Transverse colon (tissue), 4 donors: ENCODE measurements at regions not wholly inside any gene's neighbourhood (a gene's known extent, or its start where the extent isn't known, plus 50 kb on each side); places are given as distances from the start of the nearest gene placed in this dataset.

ENCODE experiments used
- DNase-seq: peaks from one replicate; pipeline ENCODE4 v3.0.0-alpha.2; 2019
- H3K27ac ChIP-seq, 4 donors: fragments of 200-600 bp; sonication (generic); 2 replicates each; pipeline ENCODE4 v1.5.1; 2016 to 2018; ENCODE audit warnings: inconsistent platforms in 4 of 4
- H3K27me3 ChIP-seq: fragments of 200-600 bp; sonication (generic); 2 replicates; pipeline ENCODE4 v1.5.1; 2017; ENCODE audit warnings: inconsistent platforms
- H3K36me3 ChIP-seq, 4 donors: fragments of 200-600 bp; sonication (generic); 2 replicates each; pipeline ENCODE4 v1.5.1; 2017 to 2019; ENCODE audit warnings: inconsistent platforms in 4 of 4
- H3K4me1 ChIP-seq, 4 donors: fragments of 200-600 bp; sonication (generic); 2 replicates each; pipeline ENCODE4 v1.5.1; 2017 to 2020; ENCODE audit warnings: inconsistent platforms in 4 of 4
- H3K4me3 ChIP-seq, 4 donors: fragments of 200-600 bp; sonication (generic); 1 replicate in 1 of 4; 2 replicates in 3 of 4; pipeline versions ENCODE4 v1.5.1 to v1.6.1; 2017 to 2019; ENCODE audit warnings: inconsistent platforms in 4 of 4
- H3K9me3 ChIP-seq, 2 donors: fragments of 200-600 bp; sonication (generic); 2 replicates each; pipeline ENCODE4 v1.5.1; 2017 to 2019; ENCODE audit warnings: inconsistent platforms in 2 of 2
- EP300 ChIP-seq: sonication (generic); formaldehyde crosslinking; IDR thresholded peaks from one replicate; pipeline ENCODE4 v1.6.1; 2017; ENCODE audit warnings: antibody characterized with exemption, low read depth
- POLR2A ChIP-seq: fragments of 450-650 bp; IDR thresholded peaks from one replicate; pipeline ENCODE4 v1.6.1; 2016; ENCODE audit warnings: antibody characterized with exemption, mild to moderate bottlenecking, moderate library complexity
- POLR2AphosphoS5 ChIP-seq, 3 donors: sonication (generic); formaldehyde crosslinking; IDR thresholded peaks; one replicate each; pipeline ENCODE4 v1.6.1; 2016; ENCODE audit warnings: antibody characterized with exemption in 3 of 3
- WGBS, 2 donors: methylation state at CpG; one replicate each; pipeline ENCODE4 v1.1.5; 2018; ENCODE audit warnings: low coverage in 1 of 2; 5-methylcytosine and 5-hydroxymethylcytosine counted together
- in situ Hi-C, 4 donors: fragments of 200-750 bp; cut with MboI; loops; one replicate each; pipeline versions ENCODE4 v1.15.0 to v1.15.1; 2017; ENCODE audit warnings: low sequenced_read_pairs in 3 of 4, low pct_ligation_motif_present in 1 of 4, low pct_unique_long_range_greater_than_20kb in 1 of 4
- intact Hi-C: fragments of 100-400 bp; cut with DNase I; formaldehyde crosslinking; loops from one replicate; pipeline ENCODE4 v1.15.1; 2023; ENCODE audit warnings: low total_unique reads
- TF ChIP-seq, protein P1 (sequence below), 5 experiments: fragments of 200-600 bp in 3 of 5; fragments of 450-650 bp in 2 of 5; sonication (generic) in 3 of 5; IDR thresholded peaks; 1 replicate in 2 of 5; 2 replicates in 3 of 5; pipeline ENCODE4 v1.5.1; 2016 to 2017; ENCODE audit warnings: antibody characterized with exemption in 5 of 5, inconsistent platforms in 3 of 5, mild to moderate bottlenecking in 2 of 5, moderate library complexity in 1 of 5

DNA sequence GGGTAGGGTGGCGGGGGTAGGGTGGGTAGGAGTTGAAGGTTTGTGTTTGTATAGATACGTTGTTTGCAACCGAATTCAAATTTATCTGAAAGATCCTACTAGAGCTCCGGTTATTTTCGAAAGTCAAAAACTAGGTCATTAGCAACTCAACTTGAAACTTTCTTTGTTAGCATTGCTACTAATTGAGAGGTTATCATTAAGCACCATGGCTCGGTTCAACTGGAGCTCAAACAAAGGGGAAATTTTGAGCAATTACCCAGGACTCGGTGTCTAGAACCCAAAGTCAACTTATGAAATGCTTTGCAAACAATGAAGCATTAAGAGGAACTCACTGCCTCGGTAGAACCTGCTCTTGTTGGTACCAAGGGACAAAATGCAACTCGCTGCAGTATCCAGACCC, 207.7 kb downstream of the BCAT1 start:
- 79 to 82% methylated on average over 9 of the region's 9 CpGs for WGBS, 2 donors
- in situ Hi-C loops: no loop called here
- DNase-seq: no peak

DNA sequence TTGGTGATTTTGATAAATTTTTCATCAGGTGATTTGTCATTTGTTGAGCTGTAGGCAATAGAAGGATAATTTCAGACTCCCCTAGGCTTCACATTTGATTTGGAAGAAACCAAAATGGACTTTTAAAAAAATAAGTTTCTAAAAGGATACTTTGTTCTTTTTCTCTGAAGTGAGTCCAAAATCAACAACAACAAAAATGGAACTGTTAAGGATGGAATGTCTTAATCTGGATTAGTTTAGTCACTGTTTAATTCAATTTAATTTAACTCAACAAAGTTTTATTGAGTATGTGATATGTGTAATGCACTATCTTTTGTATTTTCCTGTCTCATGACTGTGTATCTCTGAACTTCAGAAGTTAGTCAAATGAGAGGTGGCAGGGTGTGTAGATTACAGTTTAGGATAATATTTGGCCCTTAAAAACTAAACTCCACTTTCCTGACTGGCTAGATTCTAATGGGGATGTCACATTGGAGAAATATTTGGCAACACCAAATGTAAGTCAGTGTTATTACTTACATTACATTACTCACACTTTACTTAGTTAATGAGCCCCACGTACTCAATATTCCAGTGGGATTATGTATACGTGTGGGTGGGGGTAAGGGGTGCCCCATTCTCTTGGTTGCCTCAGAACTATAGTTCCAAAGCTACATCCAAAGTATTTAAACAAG, 209.7 kb downstream of the BCAT1 start:
- in situ Hi-C loops: no loop called here
- intact Hi-C loops: no loop called here
- H3K36me3 ChIP-seq: no peaks in the 10 kb centered on the region
- DNase-seq: no peak
- TF ChIP-seq EP300 (no peak), POLR2AphosphoS5 (IDR thresholded peaks at IDR 0.05) (no peak), POLR2A (no peak)
- TF ChIP-seq, protein P1, sequence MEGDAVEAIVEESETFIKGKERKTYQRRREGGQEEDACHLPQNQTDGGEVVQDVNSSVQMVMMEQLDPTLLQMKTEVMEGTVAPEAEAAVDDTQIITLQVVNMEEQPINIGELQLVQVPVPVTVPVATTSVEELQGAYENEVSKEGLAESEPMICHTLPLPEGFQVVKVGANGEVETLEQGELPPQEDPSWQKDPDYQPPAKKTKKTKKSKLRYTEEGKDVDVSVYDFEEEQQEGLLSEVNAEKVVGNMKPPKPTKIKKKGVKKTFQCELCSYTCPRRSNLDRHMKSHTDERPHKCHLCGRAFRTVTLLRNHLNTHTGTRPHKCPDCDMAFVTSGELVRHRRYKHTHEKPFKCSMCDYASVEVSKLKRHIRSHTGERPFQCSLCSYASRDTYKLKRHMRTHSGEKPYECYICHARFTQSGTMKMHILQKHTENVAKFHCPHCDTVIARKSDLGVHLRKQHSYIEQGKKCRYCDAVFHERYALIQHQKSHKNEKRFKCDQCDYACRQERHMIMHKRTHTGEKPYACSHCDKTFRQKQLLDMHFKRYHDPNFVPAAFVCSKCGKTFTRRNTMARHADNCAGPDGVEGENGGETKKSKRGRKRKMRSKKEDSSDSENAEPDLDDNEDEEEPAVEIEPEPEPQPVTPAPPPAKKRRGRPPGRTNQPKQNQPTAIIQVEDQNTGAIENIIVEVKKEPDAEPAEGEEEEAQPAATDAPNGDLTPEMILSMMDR (IDR thresholded peaks at IDR 0.05): no peak
- no peak overlapping the region for H3K27ac ChIP-seq
- H3K4me1 ChIP-seq: no peaks in the 10 kb centered on the region
- no peak overlapping the region for H3K4me3 ChIP-seq
- H3K9me3 ChIP-seq: no peaks in the 10 kb centered on the region
- WGBS, 2 donors: 81 to 95% methylated on average over 2 of the region's 2 CpGs
- no peaks in the 10 kb centered on the region for H3K27me3 ChIP-seq

More for the DNA sequence above, 207.7 kb downstream of the BCAT1 start:
- Histone ChIP-seq H3K36me3 (no peaks in the 10 kb centered on the region), H3K27ac (no peak overlapping the region), H3K27me3 (no peaks in the 10 kb centered on the region), H3K4me3 (no peak overlapping the region), H3K4me1 (no peaks in the 10 kb centered on the region), H3K9me3 (no peaks in the 10 kb centered on the region)
- TF ChIP-seq EP300 (no peak), POLR2AphosphoS5 (IDR thresholded peaks at IDR 0.05) (no peak), POLR2A (no peak)
- TF ChIP-seq, protein P1 (IDR thresholded peaks at IDR 0.05): no peak
- intact Hi-C loops: no loop called here

DNA sequence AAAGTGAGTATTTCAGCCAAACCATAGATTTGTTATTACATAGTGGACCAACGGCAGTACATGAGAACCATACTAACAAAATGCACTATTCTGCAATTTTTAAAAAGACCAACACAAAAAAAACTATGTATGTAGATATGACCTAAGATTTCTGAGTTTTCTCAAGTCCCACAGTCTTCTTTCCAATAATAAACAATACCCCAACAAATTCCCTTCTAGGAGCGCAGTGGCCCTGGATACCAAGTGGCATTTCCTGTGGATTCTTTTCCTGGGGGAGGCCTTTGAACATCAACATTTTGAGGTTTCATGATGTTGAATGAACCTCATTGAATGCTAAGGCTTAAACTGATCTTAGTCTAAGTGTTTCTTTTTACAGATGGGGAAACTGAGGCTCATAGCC, 210.5 kb downstream of the BCAT1 start:
- no peak for DNase-seq
- in situ Hi-C loops (no loop called here), intact Hi-C loops (no loop called here)
- Histone ChIP-seq H3K9me3 (no peaks in the 10 kb centered on the region), H3K4me1 (no peaks in the 10 kb centered on the region), H3K36me3 (no peaks in the 10 kb centered on the region), H3K27me3 (no peaks in the 10 kb centered on the region), H3K4me3 (no peak overlapping the region), H3K27ac (no peak overlapping the region)
- TF ChIP-seq EP300: no peak
- TF ChIP-seq POLR2AphosphoS5 (IDR thresholded peaks at IDR 0.05): no peak
- TF ChIP-seq POLR2A: no peak
- TF ChIP-seq, protein P1 (IDR thresholded peaks at IDR 0.05): no peak
- WGBS, 2 donors: 65 to 69% methylated on average over 2 of the region's 2 CpGs

DNA sequence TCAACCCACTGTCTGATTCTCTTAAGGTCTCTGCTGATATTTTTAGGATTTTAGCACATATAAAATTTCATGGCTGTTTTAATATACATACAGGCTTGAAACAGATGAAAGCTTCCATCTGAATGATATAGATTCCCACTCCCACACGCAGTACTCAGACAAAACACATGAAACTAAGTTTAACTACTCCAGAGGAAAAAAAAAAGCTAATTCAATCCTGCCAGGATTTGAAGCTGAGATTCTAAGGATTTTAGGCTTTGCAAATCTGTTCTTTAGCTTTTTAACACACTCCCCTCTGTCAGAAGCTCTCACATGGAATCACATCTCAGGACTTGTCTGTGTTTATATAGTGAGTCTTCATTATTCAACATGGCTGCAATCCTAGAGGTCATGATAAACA, 217.3 kb downstream of the BCAT1 start:
- H3K27me3 ChIP-seq: no peaks in the 10 kb centered on the region
- TF ChIP-seq, protein P1 (IDR thresholded peaks at IDR 0.05): no peak
- no peak for TF ChIP-seq EP300
- no peak for TF ChIP-seq POLR2AphosphoS5 (IDR thresholded peaks at IDR 0.05)
- no peak for TF ChIP-seq POLR2A
- intact Hi-C loops: no loop called here
- in situ Hi-C loops: no loop called here
- H3K9me3 ChIP-seq: no peaks in the 10 kb centered on the region
- no peaks in the 10 kb centered on the region for H3K4me1 ChIP-seq
- H3K27ac ChIP-seq: no peak overlapping the region
- no peak for DNase-seq
- WGBS, 2 donors: 55 to 89% methylated on average over 1 of the region's 1 CpG
- no peak overlapping the region for H3K4me3 ChIP-seq
- H3K36me3 ChIP-seq: no peaks in the 10 kb centered on the region
